MM.1S (cell line): ENCODE measurements at regions not wholly inside any gene's neighbourhood (a gene's known extent, or its start where the extent isn't known, plus 50 kb on each side); places are given as distances from the start of the nearest gene placed in this dataset.

Experiments
- EZH2 ChIP-seq: fragments of 300-600 bp; sonication (generic); optimal IDR thresholded peaks from 2 replicates; pipeline ENCODE3; 2017; ENCODE audit warnings: low read depth, mild to moderate bottlenecking, antibody characterized with exemption, low read length, mixed read lengths
- EZH2phosphoT487 ChIP-seq: fragments of 300-600 bp; sonication (generic); IDR thresholded peaks from 2 replicates; pipeline ENCODE4 v1.6.1; 2018; ENCODE audit warnings: antibody characterized with exemption, low read length
- TF ChIP-seq, protein P1 (sequence below): fragments of 300-600 bp; sonication (generic); IDR thresholded peaks from 2 replicates; pipeline ENCODE4 v1.5.1; 2016; ENCODE audit warnings: antibody characterized with exemption, low read length, mixed read lengths

DNA sequence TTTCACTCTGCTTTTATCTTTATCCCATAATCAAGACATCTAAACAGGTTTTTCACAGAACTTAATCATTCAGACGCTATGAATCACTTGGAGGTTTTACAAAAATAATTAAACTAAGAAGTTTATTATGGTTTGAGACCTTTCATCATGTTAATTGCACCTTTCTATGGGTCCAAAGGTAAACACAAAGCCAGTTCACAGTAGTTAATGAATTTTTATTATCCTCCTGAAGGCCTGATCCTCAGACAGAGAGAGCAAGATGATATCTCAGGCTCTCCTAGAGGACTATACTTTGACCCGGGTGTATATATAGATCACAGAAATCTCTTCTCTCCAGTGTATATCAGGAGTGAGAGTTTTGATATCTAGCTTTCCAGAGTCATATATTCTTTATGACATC is 1044.3 kb upstream of the RAG2 start:
- TF ChIP-seq, protein P1, sequence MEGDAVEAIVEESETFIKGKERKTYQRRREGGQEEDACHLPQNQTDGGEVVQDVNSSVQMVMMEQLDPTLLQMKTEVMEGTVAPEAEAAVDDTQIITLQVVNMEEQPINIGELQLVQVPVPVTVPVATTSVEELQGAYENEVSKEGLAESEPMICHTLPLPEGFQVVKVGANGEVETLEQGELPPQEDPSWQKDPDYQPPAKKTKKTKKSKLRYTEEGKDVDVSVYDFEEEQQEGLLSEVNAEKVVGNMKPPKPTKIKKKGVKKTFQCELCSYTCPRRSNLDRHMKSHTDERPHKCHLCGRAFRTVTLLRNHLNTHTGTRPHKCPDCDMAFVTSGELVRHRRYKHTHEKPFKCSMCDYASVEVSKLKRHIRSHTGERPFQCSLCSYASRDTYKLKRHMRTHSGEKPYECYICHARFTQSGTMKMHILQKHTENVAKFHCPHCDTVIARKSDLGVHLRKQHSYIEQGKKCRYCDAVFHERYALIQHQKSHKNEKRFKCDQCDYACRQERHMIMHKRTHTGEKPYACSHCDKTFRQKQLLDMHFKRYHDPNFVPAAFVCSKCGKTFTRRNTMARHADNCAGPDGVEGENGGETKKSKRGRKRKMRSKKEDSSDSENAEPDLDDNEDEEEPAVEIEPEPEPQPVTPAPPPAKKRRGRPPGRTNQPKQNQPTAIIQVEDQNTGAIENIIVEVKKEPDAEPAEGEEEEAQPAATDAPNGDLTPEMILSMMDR = no peak
- TF ChIP-seq EZH2 = no peak
- TF ChIP-seq EZH2phosphoT487 = no peak
